ENCODE measurements at regions not wholly inside any gene's neighbourhood (a gene's known extent, or its start where the extent isn't known, plus 50 kb on each side); places are given as distances from the start of the nearest gene placed in this dataset.
A peak's percentile ranks its signal among the peaks of the same experiment; 100 is the strongest.

DNA sequence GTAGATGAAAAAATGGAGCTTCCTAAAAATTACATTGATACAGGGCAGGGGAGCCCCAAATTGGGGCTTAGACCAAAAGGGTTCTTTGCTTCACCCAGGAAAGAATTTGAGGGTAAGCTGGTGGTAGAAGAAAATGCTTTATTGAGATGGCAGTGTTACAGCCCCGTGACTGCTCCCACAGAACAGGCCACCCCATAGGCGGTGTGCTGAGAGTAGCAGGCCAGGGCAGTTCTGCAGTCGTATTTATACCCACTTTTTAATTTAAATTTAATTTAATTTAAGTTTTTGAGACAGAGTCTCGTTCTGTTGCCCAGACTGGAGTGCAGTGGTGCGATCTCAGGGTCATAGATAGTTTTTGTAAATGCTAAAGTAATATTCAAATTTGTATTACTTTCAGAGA, 265.0 kb downstream of the CDH26 start:
- no peak for DNase-seq (ENCODE audit: low read depth, low spot score)
- TF ChIP-seq, protein P1, sequence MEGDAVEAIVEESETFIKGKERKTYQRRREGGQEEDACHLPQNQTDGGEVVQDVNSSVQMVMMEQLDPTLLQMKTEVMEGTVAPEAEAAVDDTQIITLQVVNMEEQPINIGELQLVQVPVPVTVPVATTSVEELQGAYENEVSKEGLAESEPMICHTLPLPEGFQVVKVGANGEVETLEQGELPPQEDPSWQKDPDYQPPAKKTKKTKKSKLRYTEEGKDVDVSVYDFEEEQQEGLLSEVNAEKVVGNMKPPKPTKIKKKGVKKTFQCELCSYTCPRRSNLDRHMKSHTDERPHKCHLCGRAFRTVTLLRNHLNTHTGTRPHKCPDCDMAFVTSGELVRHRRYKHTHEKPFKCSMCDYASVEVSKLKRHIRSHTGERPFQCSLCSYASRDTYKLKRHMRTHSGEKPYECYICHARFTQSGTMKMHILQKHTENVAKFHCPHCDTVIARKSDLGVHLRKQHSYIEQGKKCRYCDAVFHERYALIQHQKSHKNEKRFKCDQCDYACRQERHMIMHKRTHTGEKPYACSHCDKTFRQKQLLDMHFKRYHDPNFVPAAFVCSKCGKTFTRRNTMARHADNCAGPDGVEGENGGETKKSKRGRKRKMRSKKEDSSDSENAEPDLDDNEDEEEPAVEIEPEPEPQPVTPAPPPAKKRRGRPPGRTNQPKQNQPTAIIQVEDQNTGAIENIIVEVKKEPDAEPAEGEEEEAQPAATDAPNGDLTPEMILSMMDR (IDR thresholded peaks at IDR 0.05; ENCODE audit: low read depth, low read length) = no peak
- in situ Hi-C loops (cut with HindIII; ENCODE audit: low sequenced_read_pairs) = no loop called here
- no peak overlapping the region for H3K4me3 ChIP-seq (ENCODE audit: low read depth, low read length)

DNA sequence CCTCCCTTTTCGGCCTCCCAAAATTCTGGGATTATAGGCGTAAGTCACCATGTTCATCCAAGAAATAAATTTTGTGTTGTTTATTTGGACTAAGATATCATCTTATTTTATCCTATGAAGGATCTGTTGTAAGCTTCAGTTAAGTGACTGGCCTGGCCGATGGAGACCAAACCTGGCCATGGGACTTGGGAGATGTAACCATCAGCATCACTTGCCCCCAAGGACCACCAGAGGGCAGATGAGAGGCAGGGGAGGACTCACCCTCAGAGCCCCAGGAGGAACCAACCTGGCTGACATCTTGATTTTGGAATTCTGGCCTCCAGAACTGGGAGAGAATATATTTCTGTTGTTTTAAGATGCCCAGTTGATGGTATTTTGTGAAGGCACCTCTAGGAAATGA, 266.7 kb downstream of the CDH26 start:
- TF ChIP-seq, protein P1 (IDR thresholded peaks at IDR 0.05; ENCODE audit: low read depth, low read length) = peak; percentile 65
- DNase-seq (ENCODE audit: low read depth, low spot score) = no peak
- in situ Hi-C loops (cut with HindIII; ENCODE audit: low sequenced_read_pairs) = no loop called here
- H3K4me3 ChIP-seq (ENCODE audit: low read depth, low read length) = no peak overlapping the region

DNA sequence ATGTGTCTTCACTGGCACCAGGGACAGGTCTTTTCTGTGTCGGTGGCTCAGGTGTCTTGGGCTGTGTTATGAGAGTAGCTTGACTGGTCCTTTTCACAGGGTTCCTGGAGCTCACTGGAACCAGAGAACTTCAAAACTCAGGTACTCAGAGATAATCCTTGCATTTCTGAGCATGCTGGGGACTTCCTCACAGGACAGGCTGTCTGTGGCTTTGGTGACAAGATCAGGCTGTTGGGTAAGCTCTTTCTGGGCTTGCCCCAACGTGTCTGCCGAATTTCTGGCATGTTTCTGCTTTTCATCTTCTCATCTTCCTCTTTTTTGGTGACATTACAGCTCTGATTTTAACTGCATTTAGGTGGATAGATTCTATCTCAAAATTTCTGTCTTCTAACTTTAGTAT, 270.0 kb downstream of the CDH26 start:
- H3K4me3 ChIP-seq (ENCODE audit: low read depth, low read length) = no peak overlapping the region
- no peak for DNase-seq (ENCODE audit: low read depth, low spot score)
- TF ChIP-seq, protein P1 (IDR thresholded peaks at IDR 0.05; ENCODE audit: low read depth, low read length) = no peak
- in situ Hi-C loops (cut with HindIII; ENCODE audit: low sequenced_read_pairs) = no loop called here

DNA sequence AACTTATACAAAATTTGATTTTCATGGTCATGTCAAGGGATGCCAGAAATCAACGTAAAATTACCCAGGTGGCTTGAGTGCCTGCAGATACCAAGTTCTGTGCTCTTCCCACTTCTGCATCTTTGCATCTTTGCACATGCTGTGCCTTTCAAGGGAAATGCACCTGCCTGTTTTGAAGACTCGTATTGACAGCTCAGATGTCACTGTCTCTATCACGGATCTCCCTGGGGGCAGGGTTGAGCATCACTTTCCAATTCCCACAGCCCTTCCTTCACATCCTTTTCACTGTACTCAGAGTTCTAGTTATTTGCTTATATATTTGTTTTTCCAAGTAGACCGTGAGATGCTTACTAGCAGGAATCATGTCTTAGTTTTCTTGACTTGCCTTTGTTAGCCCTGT, 274.2 kb downstream of the CDH26 start:
- in situ Hi-C loops (cut with HindIII; ENCODE audit: low sequenced_read_pairs) = no loop called here
- H3K4me3 ChIP-seq (ENCODE audit: low read depth, low read length) = no peak overlapping the region
- TF ChIP-seq, protein P1 (IDR thresholded peaks at IDR 0.05; ENCODE audit: low read depth, low read length) = no peak
- no peak for DNase-seq (ENCODE audit: low read depth, low spot score)

DNA sequence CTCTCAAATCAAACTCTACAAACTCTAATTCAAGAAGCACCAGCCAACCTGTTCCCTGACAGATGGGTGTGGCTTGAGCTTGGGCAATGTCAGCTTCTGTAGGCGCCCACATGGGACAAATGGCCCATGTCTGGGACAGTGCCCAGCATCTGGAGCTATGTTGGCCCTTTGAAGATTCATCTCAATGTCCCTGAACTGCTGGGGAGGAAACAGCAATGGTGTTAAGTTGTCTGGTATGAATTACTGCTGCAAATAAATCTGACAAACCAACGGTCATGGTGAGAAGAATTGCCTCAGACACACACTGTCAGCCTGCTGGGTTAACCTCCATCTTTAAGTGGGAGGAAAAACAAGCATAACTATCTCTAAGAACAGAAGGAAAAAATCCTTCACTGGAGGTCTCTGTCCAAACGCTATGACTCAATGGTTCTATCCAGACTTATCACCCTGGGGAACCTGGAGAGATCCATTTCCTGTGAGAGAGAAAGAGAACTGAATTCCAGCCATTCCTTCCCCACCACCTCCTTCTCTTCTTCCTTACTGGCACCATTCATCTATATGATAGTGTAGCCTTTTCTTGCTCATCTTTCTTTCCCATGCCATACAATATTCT, 274.9 kb downstream of the CDH26 start:
- peak; percentile 28 for DNase-seq (ENCODE audit: low read depth, low spot score)
- in situ Hi-C loops (cut with HindIII; ENCODE audit: low sequenced_read_pairs) = no loop called here
- no peak overlapping the region for H3K4me3 ChIP-seq (ENCODE audit: low read depth, low read length)
- TF ChIP-seq, protein P1 (IDR thresholded peaks at IDR 0.05; ENCODE audit: low read depth, low read length) = no peak

DNA sequence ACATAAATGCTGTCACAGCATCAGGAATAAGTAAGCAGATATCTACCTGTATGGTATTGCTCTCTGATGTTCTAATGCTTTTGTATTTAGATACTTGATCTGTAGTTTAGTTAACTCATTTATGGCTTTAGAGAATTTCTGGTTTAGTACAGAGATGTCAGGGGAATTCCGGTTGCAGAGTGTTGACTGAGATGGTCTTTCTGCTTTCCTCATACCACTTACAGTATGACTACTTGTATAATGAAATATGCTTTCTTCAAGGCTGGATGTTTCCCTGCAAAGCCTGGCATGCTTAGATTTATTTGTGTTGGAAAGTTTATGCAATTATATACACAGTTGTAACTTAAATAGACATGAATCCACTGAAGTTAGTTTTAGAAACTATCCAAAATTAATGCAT, 278.4 kb downstream of the CDH26 start:
- in situ Hi-C loops (cut with HindIII; ENCODE audit: low sequenced_read_pairs) = no loop called here
- no peak for DNase-seq (ENCODE audit: low read depth, low spot score)
- TF ChIP-seq, protein P1 (IDR thresholded peaks at IDR 0.05; ENCODE audit: low read depth, low read length) = no peak
- no peak overlapping the region for H3K4me3 ChIP-seq (ENCODE audit: low read depth, low read length)

DNA sequence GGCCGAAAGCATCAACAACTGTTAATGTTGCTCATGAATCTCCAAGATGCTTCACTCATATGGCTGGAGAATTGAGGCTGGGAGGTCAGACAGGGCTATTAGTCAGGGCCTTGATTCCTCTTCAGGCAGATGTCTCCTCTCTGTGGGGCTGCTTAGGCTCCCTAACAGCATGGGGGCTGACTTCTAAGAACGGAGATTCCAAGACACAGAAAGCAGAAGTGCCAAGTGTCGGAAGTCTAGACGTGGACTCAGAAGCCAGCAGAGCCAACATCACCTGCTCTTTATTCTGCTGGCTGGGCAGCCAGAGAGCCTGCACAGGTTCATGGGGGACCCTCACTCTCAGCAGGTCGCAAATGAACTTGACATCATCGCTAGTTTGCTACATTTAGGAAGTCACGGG, 279.8 kb downstream of the CDH26 start:
- no peak for DNase-seq (ENCODE audit: low read depth, low spot score)
- no peak overlapping the region for H3K4me3 ChIP-seq (ENCODE audit: low read depth, low read length)
- in situ Hi-C loops (cut with HindIII; ENCODE audit: low sequenced_read_pairs) = no loop called here
- TF ChIP-seq, protein P1 (IDR thresholded peaks at IDR 0.05; ENCODE audit: low read depth, low read length) = no peak
